Hepatic stellate cell (primary cell): ENCODE measurements at regions not wholly inside any gene's neighbourhood (a gene's known extent, or its start where the extent isn't known, plus 50 kb on each side); places are given as distances from the start of the nearest gene placed in this dataset.

Experiments used
- DNase-seq: peaks from one replicate; pipeline ENCODE4 v3.0.0; 2011; ENCODE audit warnings: low spot score

DNA sequence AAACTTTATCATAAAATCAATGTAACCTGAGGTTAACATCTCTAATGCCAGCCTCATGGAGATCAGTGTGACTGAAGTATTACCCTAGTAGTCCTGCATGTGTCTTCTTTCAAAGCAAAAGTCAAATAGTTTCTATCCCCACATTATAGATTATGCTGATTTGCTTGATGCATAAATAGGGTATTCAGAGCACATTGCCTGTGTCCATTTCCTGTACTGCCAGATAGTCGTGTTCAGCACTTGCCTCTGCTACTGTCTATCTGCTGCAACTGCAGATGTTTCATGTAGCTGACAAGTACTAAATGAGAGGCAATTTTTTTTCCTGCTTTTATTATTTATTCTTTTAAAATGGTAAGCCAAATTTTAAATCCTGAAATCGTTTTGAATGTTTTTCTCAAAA lies 348.7 kb downstream of the CHRM3 start:
- DNase-seq = no peak

- DNase-seq = no peak
Measured at GRCh38 chr1:239736479-239736878, 350.1 kb downstream of the CHRM3 start.

DNA sequence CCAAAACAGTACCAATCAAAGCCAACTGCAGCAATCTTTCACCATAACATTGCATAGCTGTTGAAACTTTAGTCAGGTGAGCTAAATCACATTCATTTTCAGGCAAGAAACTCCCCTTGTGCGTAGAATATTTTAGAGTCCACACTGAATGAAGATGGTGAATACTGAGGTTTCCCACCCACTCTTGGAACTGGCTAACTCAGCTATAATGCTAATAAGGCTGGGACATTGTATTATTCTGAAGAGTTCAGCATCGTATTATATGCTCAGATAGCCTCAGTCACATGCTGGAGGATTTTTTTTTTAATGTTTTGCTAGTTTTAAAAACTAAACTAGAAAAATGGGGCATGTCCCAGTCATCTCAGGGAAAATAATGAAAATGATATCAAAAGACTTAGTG lies 352.3 kb upstream of the FMN2 start:
- no peak for DNase-seq

DNA sequence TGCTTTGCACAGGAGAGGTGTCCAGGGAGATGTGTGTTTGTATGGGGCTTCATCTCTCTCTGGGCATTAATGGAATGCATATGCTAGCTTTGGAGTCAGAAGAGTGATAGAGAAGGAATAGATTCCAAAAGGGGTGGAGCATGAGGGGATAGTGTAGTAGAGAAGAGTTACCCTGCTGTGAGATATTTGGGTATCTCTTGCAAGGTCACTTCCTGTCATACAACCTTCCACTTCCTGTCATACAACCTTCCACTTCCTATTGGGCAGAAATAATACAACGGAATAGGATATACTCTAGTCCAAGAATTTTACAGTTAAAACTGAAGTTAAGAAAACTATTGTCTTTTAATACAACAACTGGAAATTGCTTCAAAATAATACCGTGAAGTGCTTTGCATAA lies 351.8 kb upstream of the FMN2 start:
- no peak for DNase-seq

- no peak for DNase-seq
Measured at GRCh38 chr1:239742416-239743109, 349.1 kb upstream of the FMN2 start.

DNA sequence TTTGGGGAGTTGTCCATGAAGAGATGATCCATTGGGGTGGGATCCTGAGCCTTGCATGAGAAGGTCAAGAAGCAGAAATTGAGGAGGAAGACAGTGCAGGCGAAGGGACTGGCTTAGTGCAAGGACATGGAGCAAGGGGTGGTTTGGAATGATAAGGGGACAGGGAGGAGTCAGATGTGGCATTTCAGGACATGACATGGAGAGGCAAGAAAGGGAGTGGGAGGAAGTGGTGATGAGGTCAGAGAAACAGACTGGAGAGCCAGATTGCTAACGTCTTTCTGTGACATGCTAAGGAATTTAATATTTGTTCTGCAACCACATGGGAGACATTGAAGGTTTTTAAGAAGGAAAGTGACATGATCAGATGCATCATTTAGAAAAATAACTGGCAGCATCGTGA lies 346.8 kb upstream of the FMN2 start:
- DNase-seq = no peak

DNA sequence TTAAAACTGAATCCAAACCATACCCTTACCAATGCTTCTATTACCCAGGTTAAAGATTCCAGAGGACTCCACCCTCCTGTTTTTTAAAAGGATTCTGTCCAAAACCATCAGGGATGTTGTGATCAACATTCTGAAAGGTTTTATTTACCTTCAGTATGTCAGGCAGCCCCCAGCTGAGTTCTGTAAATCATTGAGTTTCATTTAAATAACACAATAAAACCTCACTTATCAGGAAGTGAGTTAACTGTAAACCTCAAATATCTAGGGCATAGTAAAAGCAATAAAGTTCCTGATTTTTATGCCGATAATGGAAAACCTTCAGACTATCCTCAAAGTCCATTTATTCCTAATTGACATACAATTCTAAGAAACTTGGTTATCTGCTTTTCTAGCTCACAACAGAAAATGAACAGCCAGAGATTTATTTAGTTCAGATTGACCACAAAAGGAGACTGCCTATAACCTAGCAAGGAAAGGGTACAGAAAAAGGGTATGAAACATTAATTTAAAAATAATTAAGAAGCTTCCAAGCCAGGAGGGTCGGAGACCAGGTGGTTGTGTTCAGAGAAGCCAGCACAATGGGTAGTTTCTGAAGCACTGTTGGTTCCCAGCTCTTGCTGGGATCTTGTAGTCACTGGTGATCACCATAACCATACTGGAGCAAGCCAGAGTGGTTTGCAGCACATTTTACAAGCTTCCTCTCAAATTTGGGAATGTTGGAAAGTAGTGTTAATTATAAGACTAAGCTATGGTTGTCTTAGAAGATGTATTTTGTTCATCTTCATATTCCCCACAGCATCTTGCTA lies 336.4 kb upstream of the FMN2 start:
- no peak for DNase-seq

DNA sequence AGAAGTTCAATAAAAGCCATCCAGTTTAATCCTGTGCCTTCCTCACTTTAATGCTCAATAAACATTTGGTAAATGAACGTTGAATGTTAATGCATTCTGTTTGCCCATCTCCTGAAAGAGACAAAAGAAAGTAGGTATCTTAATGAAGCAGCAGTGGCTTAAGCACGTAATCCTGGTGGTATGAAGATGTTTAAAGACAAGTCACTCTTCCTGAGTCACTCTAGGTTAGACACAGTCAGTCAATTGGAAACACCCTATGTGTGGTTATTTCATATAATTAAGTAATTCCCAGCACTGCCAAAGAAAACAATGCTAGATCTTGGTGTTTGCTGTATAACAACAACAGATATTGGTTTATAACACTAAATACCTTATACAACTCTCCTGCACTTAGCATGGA lies 334.0 kb upstream of the FMN2 start:
- DNase-seq = no peak

GRCh38 chr1:239758756-239759155 lies 332.9 kb upstream of the FMN2 start:
- DNase-seq = no peak

DNA sequence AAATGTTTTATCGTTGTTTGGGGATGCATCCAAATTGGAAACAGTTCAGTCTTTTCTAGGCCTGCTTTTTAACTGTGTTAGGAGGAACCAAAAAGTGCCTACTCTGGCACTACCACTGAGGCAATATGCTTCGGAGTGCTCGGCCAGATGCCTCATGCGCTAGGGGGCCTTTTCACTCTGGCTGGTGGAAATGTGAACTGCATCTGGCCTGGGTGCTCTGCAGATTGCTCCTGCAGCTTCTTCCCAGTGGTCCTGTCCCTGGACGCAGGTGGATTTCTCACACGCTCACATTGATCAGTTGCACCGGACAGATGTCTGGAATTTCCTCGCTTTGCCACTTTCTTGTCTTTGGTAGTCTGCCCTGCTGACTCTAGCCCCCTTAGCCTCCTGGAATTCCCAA lies 330.2 kb upstream of the FMN2 start:
- DNase-seq = no peak

- DNase-seq = no peak
Measured at GRCh38 chr1:239763850-239764249, 327.8 kb upstream of the FMN2 start.

GRCh38 chr1:239764546-239764945 lies 327.1 kb upstream of the FMN2 start:
- DNase-seq = no peak

- DNase-seq = no peak
Measured at GRCh38 chr1:239765163-239765562, 326.5 kb upstream of the FMN2 start.

DNA sequence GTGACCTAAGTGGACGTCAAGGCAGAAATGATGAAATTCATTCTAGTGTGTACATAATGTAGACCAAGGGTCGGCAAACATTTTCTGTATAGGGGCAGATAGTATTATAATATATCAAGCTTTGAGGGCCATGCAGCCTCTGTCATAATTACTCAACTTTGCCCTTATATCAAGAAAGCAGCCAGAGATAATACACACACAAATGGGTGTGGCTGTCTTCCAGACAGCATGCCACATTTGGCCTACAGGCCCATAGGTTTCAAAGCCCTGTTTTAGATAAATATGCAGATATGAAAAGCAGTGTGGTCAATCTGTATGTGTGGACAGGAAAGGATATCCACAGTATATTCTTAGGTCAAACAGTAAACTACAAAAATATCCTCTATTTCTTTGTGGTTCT lies 320.1 kb upstream of the FMN2 start:
- no peak for DNase-seq

- DNase-seq = no peak
Measured at GRCh38 chr1:239772446-239772845, 319.2 kb upstream of the FMN2 start.

GRCh38 chr1:239775466-239775865 lies 316.2 kb upstream of the FMN2 start:
- no peak for DNase-seq

DNA sequence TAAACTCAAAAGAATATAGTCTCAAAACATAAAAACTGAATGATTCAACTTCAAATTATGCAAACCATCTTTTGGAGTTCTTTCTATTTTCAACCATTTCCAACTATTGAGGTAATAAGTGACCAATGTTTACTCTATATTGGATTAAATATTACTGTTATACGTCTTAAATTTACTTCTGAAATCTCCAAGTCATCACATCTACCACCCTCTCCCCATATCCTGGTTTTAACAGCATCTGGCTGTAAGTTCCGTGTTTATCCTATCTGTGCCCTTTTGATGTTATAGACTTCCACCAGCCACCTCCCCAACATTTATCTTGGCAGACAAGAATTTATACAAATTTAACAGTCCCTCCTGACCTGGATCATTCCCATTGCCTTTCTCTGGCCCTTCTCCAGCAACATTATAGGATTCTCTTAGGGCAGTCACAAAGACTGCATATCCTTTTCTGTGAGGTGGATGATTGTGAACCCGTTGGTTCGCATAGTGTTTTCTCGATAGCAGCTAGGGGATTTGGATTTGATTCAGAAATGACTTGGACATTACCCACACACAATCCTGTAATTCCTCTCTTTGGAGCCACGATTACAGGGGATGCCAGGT lies 313.4 kb upstream of the FMN2 start:
- DNase-seq = no peak

- DNase-seq = no peak
Measured at GRCh38 chr1:239779962-239780361, 311.7 kb upstream of the FMN2 start.

DNA sequence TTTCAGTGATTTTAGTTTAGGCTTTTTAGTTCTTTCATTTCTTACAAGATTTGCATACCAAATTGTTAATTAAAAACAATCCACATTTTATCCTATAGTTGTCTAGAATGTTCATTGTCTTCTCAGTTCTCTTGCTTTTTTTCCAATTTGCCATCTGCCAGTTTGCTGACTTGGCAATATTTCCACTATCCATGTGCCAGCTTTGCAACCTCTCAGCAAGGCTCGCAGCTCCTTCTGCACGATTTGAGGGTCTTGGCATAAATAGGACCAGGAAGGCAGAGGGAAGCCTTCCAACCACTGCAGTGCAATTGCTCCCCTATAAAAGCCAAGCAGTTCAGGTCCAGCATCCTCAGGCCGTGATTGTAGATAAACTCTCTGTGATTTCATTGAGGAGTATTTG lies 306.8 kb upstream of the FMN2 start:
- DNase-seq = no peak

DNA sequence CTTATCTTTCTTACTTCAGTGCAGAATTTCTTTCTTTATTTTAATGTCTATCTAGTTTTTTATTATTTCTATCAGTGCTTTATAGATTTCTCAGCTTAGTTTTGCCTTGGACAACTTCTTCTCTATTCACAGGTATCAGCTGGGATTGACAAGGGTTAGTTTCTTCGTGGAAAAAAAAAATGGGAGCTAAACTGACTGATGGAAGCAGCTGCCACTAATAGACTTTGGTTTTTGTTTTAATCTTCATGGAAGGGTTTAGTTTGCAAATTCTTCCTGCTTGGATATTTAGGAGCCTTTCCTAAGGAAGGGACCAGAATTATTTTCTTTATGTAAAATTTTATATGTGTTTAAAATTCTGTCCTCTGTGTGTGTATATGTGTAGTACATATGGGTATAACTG lies 306.1 kb upstream of the FMN2 start:
- no peak for DNase-seq

DNA sequence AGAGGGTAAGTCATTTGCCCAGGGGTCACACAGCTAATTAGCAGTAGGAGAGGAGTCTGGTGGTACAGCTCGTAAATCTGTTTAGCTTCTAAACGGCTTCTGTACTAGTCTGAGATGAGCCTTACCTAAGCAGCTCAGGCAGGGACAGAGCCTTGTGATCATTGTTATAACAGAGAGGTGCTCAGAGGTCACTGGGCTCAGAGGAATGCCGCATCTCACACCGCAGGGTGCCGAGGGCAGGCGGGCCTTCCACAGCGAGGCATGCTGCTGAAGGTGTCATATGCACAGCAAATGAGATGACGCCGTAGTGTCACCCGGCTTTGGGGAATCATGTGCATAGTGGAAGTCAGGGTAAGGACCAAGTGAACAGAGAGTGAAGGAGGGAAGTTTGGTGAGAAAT lies 305.2 kb upstream of the FMN2 start:
- DNase-seq = no peak

- no peak for DNase-seq
Measured at GRCh38 chr1:239792157-239792556, 299.5 kb upstream of the FMN2 start.

- no peak for DNase-seq
Measured at GRCh38 chr1:239795304-239795703, 296.4 kb upstream of the FMN2 start.
